Neuronal stem cell (in vitro differentiated cells): ENCODE measurements at regions not wholly inside any gene's neighbourhood (a gene's known extent, or its start where the extent isn't known, plus 50 kb on each side); places are given as distances from the start of the nearest gene placed in this dataset.
"Not testable (repeated sequence)": the region's sequence is repeated elsewhere in the genome, so short reads cannot be mapped to it uniquely, and the experiment has no call there.

Experiments
- DNase-seq: peaks from one replicate; pipeline ENCODE4 v3.0.0-alpha.2; 2013; ENCODE audit warnings: low spot score
- H2AFZ ChIP-seq: one replicate; pipeline ENCODE4 v1.6.1; 2013; ENCODE audit warnings: mild to moderate bottlenecking, low read length, inconsistent platforms
- H2AK5ac ChIP-seq: 2 replicates; pipeline ENCODE4 v1.6.1; 2013; ENCODE audit warnings: low read depth, mild to moderate bottlenecking, inconsistent platforms, low read length, moderate library complexity, mixed read lengths
- H2BK120ac ChIP-seq: 2 replicates; pipeline ENCODE4 v1.6.1; 2013; ENCODE audit warnings: low read depth, mild to moderate bottlenecking, inconsistent platforms, low read length, moderate library complexity, mixed read lengths
- H2BK12ac ChIP-seq: one replicate; pipeline ENCODE4 v1.6.1; 2013; ENCODE audit warnings: low read length, inconsistent platforms
- H2BK15ac ChIP-seq: 2 replicates; pipeline ENCODE4 v1.6.1; 2013; ENCODE audit warnings: mild to moderate bottlenecking, low read length, inconsistent platforms, mixed read lengths
- H2BK5ac ChIP-seq: one replicate; pipeline ENCODE4 v1.6.1; 2013; ENCODE audit warnings: inconsistent platforms, mild to moderate bottlenecking, low read length, moderate library complexity
- H3K14ac ChIP-seq: one replicate; pipeline ENCODE4 v1.6.1; 2013; ENCODE audit warnings: low read length, inconsistent platforms
- H3K18ac ChIP-seq: 2 replicates; pipeline ENCODE4 v1.6.1; 2013; ENCODE audit warnings: low read length, inconsistent platforms
- H3K23ac ChIP-seq: 2 replicates; pipeline ENCODE4 v1.6.1; 2013; ENCODE audit warnings: low read depth, mild to moderate bottlenecking, mixed read lengths, low read length, inconsistent platforms; ENCODE audit not compliant: poor library complexity
- H3K27ac ChIP-seq: replicated peaks from 3 replicates; pipeline ENCODE4 v1.5.1; 2013; ENCODE audit warnings: low read length, inconsistent platforms
- H3K27me3 ChIP-seq, 3 experiments: 2 replicates each; pipeline ENCODE4 v1.6.1; 2013; ENCODE audit warnings: low read length in 3 of 3, mild to moderate bottlenecking in 2 of 3, inconsistent platforms in 1 of 3, low read depth in 1 of 3, mixed read lengths in 1 of 3, moderate library complexity in 1 of 3; ENCODE audit not compliant: control insufficient read depth in 3 of 3, insufficient read depth in 3 of 3
- H3K36me3 ChIP-seq, 2 donors: replicated peaks in 1 of 2; 2 replicates each; pipeline ENCODE4 v1.6.1; 2013; ENCODE audit warnings: low read length in 2 of 2; ENCODE audit not compliant: control insufficient read depth in 2 of 2, insufficient read depth in 2 of 2
- H3K4ac ChIP-seq: 2 replicates; pipeline ENCODE4 v1.6.1; 2013; ENCODE audit warnings: inconsistent platforms, mild to moderate bottlenecking, low read length, moderate library complexity
- H3K4me1 ChIP-seq, 2 donors: 1 replicate in 1 of 2; 2 replicates in 1 of 2; pipeline ENCODE4 v1.6.1; 2013; ENCODE audit warnings: low read length in 2 of 2, low read depth in 1 of 2; ENCODE audit not compliant: control insufficient read depth in 2 of 2, insufficient read depth in 1 of 2
- H3K4me2 ChIP-seq: one replicate; pipeline ENCODE4 v1.6.1; 2013; ENCODE audit warnings: mild to moderate bottlenecking, low read length, inconsistent platforms; ENCODE audit not compliant: insufficient read depth, poor library complexity, severe bottlenecking
- H3K4me3 ChIP-seq, 2 donors: 2 replicates each; pipeline ENCODE4 v1.5.1; 2013; ENCODE audit warnings: low read length in 2 of 2, mild to moderate bottlenecking in 2 of 2, inconsistent platforms in 1 of 2, moderate library complexity in 1 of 2
- H3K79me1 ChIP-seq: one replicate; pipeline ENCODE4 v1.6.1; 2013; ENCODE audit warnings: low read depth, mild to moderate bottlenecking, inconsistent platforms, low read length, moderate library complexity
- H3K9ac ChIP-seq: one replicate; pipeline ENCODE4 v1.6.1; 2013; ENCODE audit warnings: mild to moderate bottlenecking, low read depth, low read length, inconsistent platforms; ENCODE audit not compliant: poor library complexity
- H3K9me3 ChIP-seq, 2 donors: replicated peaks in 1 of 2; 2 replicates each; pipeline versions ENCODE3 to v1.6.1; 2013; ENCODE audit warnings: low read length in 2 of 2, mild to moderate bottlenecking in 2 of 2, inconsistent platforms in 1 of 2, low read depth in 1 of 2, mixed read lengths in 1 of 2, moderate library complexity in 1 of 2; ENCODE audit not compliant: control insufficient read depth in 2 of 2, insufficient read depth in 1 of 2
- H4K8ac ChIP-seq: one replicate; pipeline ENCODE4 v1.6.1; 2013; ENCODE audit warnings: low read depth, mild to moderate bottlenecking, inconsistent platforms, low read length, moderate library complexity
- H4K91ac ChIP-seq: one replicate; pipeline ENCODE4 v1.6.1; 2013; ENCODE audit warnings: low read length, low read depth, mild to moderate bottlenecking, inconsistent platforms; ENCODE audit not compliant: poor library complexity
- WGBS, 2 donors: extraction: QIAGEN DNeasy Blood & Tissue Kit; methylation state at CpG; one replicate each; pipeline ENCODE4 v1.1.7; 2013; ENCODE audit warnings: missing lambda C conversion rate in 2 of 2, mixed read lengths in 1 of 2; ENCODE audit not compliant: insufficient read length in 2 of 2, insufficient replicate concordance in 1 of 2; ENCODE audit errors: extremely low coverage in 2 of 2; 5-methylcytosine and 5-hydroxymethylcytosine counted together

DNA sequence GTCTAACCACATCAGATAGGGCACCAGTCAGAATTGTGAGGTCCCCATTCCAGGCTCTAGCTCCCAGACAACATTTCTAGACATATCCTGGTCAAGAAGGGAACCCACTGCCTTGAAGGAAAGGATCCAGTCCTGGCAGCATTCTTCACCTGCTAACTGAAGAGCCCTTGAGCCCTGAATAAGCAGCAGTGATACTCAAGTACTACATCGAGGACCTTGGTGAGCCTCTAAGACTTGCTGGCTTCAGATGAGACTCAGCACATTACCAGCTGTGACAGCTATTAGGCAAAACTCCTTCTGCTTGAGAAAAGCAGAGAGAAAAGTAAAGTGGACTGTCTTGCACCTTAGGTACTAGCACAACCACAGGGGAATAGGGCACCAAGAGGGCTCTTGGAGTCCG is 205.8 kb upstream of the F9 start:
- H4K8ac ChIP-seq, result no peak overlapping the region
- H3K14ac ChIP-seq, result no peak overlapping the region
- H3K9me3 ChIP-seq, result no peaks in the 10 kb centered on the region
- no peak overlapping the region for H2BK12ac ChIP-seq
- no peak overlapping the region for H3K4ac ChIP-seq
- H3K27ac ChIP-seq, result no peak overlapping the region
- no peak overlapping the region for H3K4me2 ChIP-seq
- no peaks in the 10 kb centered on the region for H3K79me1 ChIP-seq
- DNase-seq, result no peak
- no peak overlapping the region for H2BK15ac ChIP-seq
- no peak overlapping the region for H3K18ac ChIP-seq
- H2AK5ac ChIP-seq, result no peak overlapping the region
- no peak overlapping the region for H2BK120ac ChIP-seq
- H3K23ac ChIP-seq, result no peak overlapping the region
- no peak overlapping the region for H3K4me3 ChIP-seq
- no CpG with 5 or more reads among the region's 2 CpGs for WGBS, 2 donors
- H3K4me1 ChIP-seq, result no peaks in the 10 kb centered on the region
- H3K36me3 ChIP-seq, result no peaks in the 10 kb centered on the region
- H3K9ac ChIP-seq, result no peak overlapping the region
- no peak overlapping the region for H2BK5ac ChIP-seq
- no peak overlapping the region for H4K91ac ChIP-seq
- H2AFZ ChIP-seq, result no peak overlapping the region
- no peaks in the 10 kb centered on the region for H3K27me3 ChIP-seq

GRCh38 chrX:139320661-139321354 is 209.7 kb upstream of the F9 start:
- not testable (repeated sequence) for H3K79me1 ChIP-seq, H4K91ac ChIP-seq, H4K8ac ChIP-seq, H2BK12ac ChIP-seq, H2AK5ac ChIP-seq, H3K4me1 ChIP-seq, H2BK15ac ChIP-seq, H3K4me2 ChIP-seq, H3K27me3 ChIP-seq, H3K4ac ChIP-seq, H3K9ac ChIP-seq, H3K9me3 ChIP-seq, DNase-seq, H2BK120ac ChIP-seq, H3K14ac ChIP-seq, H3K36me3 ChIP-seq, H2BK5ac ChIP-seq, H3K4me3 ChIP-seq, H3K23ac ChIP-seq, H2AFZ ChIP-seq, H3K18ac ChIP-seq, H3K27ac ChIP-seq
- WGBS, 2 donors, result no CpG with 5 or more reads among the region's 38 CpGs

DNA sequence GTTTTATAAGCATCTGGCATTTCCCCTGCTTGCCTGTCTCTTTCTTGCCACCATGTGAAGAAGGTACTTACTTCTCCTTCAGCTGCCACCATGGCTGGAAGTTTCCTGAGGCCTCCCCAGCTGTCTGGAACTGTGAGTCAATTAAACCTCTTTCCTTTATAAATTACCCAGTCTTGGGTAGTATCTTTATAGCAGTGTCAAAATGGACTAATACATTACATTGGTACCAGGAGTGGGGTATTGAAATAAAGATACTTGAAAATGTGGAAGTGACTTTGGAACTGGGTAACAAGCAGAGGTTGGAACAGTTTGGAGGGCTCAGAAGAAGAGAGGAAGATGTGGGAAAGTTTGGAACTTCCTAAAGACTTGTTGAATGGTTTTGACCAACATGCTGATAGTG is 223.9 kb upstream of the F9 start:
- H3K4me1 ChIP-seq, H3K14ac ChIP-seq, H2AK5ac ChIP-seq, H3K79me1 ChIP-seq, H2BK5ac ChIP-seq, H4K91ac ChIP-seq, H3K23ac ChIP-seq, H3K27ac ChIP-seq, H2BK15ac ChIP-seq, H3K27me3 ChIP-seq, H3K9ac ChIP-seq, H3K4ac ChIP-seq, DNase-seq, H3K9me3 ChIP-seq, H2BK120ac ChIP-seq, H2BK12ac ChIP-seq, H3K4me2 ChIP-seq, H3K36me3 ChIP-seq, H2AFZ ChIP-seq, H3K18ac ChIP-seq, H4K8ac ChIP-seq, H3K4me3 ChIP-seq: not testable (repeated sequence)

GRCh38 chrX:139304471-139304870 is 226.1 kb upstream of the F9 start:
- Histone ChIP-seq H3K27me3 (no peaks in the 10 kb centered on the region), H4K91ac (no peak overlapping the region), H4K8ac (no peak overlapping the region), H3K79me1 (no peaks in the 10 kb centered on the region), H2BK15ac (no peak overlapping the region), H3K14ac (no peak overlapping the region), H3K4me1 (no peaks in the 10 kb centered on the region), H3K36me3 (no peaks in the 10 kb centered on the region), H2BK12ac (no peak overlapping the region), H3K4ac (no peak overlapping the region), H2BK120ac (no peak overlapping the region), H3K23ac (no peak overlapping the region), H2BK5ac (no peak overlapping the region), H3K9me3 (no peaks in the 10 kb centered on the region), H2AK5ac (no peak overlapping the region), H3K4me3 (no peak overlapping the region), H2AFZ (no peak overlapping the region), H3K18ac (no peak overlapping the region), H3K4me2 (no peak overlapping the region), H3K27ac (no peak overlapping the region), H3K9ac (no peak overlapping the region)
- DNase-seq, result no peak
- WGBS, 2 donors, result no CpG with 5 or more reads among the region's 3 CpGs
